DMS79 (cell line): ENCODE measurements at regions not wholly inside any gene's neighbourhood (a gene's known extent, or its start where the extent isn't known, plus 50 kb on each side); places are given as distances from the start of the nearest gene placed in this dataset.

Source experiments
- DNase-seq: peaks from one replicate; lab custom pipeline; 2025; lab: John Stamatoyannopoulos, UW

- DNase-seq: no peak
Measured at GRCh38 chr2:105621038-105621437, 123.7 kb upstream of the NCK2 start.

- no peak for DNase-seq
Measured at GRCh38 chr2:105618351-105618659, 126.4 kb upstream of the NCK2 start.

DNA sequence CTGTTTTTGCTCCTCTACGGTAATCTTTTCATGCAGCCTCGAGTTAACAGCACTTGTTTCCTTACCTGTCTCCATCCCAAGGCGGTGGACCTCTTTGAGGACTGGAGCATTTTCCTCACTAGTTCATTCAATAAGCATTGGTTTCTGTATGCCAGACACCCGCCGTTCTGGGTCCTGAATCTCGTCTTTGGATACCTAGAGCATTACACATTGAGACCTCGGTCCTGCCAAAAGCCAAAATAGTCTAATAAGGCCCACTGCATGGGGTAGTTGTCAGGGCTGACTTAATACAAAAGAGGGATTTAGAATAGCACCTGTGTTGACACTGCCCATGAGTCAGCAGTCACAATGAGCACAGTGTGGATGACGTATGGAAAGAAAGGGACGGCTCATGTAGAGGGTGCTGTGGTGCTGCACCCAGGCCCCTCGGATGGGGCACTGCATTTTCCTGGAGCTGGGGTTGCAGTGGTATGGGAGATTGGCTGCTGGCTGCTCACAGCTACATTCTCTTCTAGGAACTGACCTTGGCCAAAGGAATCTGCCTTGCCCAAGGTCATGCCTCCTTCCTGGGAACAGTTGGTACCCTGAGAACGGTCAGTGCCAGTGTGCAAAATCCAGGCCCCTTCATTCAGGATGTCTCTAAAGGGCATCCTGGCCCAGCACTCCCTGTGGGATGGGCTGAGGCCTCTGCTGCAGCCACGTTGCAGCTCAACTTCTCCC lies 126.9 kb upstream of the NCK2 start:
- DNase-seq: no peak

DNA sequence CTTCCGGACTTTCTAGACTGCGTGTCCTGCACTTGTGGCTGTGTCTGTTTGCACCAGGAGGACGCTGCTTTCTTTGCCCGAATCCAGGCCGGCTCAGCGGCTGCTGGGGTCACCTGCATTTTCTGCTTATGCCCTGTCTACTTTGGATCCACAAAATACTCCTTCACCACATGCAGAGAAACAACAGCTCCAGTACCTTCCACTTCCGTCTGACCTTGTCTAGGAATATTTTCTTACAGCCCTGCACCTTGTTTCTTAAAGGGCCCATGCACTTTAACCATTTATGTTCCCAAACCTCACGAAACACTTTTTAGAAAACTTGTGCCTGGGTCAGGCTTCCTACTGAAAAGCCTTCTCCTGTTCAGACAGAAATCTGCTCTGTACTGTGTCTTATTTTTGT lies 129.4 kb upstream of the NCK2 start:
- no peak for DNase-seq

DNA sequence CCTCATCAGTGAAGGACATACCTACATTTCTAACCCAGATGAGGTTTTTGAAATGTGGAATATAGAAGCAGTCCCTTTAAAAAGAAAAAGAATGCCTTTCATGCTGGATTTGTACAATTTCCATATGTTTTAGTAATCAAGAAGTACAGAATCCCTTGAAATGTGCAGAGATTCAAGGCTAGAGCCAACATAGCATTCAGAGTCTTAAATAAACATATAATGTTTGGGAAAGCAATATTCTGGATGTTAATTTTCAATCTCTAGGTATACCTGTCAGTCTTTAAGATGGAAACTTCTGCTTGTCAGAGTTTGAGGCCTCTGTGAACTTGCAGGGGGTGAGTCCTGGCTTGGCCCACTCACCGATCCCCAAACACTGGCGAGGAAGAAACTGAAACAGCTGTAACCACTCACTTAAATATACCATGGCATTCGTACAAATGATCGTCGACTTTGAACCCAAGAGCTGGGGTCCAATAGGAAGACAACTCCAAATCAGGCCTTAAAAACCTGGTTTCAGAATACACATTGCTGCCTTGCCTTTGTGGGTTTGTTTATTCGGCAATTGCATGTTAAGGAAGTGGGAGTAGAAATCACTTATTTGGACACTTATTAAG lies 132.8 kb upstream of the NCK2 start:
- no peak for DNase-seq

DNA sequence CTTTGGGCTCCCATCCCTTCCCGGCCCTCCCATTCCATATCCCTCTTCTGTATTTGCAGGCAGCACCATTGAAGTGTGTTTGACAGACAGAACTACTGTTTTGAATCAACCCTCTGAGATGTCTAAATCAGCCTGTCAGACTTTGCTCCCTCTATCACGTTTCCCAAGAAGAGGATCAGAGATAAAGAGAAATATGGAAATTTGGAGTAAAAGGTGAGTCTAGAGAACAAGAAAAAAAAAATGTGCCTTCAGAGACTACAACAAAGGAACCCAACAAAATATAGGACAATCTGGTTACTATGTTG lies 133.4 kb upstream of the NCK2 start:
- no peak for DNase-seq

GRCh38 chr2:105610576-105611332 lies 134.0 kb upstream of the NCK2 start:
- no peak for DNase-seq

DNA sequence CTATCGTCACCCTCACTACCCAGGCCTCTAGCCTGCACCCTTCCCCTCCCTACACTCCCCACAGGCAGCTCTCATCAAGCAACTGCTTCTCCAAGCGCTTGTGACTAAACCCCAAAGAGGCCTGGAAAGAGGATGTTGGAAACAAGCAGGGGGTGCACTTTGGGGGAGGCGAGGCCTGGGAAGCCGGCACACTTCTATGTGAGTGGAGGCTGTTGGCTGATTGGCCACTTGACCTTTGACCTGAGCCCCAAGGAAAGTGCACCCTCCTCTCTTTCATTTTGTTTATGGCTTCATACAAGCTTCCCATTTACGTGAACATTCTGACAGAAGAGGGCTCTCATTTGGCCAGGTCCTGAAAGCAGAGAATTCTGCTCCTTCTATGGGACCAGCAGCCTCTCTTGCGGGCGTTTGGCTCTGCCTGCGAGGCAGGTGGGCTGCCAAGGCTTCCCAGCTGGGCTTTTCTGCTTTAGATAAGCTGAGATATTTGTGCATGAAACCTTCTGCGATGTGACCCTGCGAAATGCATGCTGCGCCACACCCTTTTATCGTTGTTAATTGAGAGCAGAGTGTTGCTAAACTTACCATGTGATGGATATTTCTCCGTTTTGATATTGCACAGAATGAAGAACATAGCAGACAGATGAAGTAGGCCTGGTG lies 134.8 kb upstream of the NCK2 start:
- no peak for DNase-seq

DNA sequence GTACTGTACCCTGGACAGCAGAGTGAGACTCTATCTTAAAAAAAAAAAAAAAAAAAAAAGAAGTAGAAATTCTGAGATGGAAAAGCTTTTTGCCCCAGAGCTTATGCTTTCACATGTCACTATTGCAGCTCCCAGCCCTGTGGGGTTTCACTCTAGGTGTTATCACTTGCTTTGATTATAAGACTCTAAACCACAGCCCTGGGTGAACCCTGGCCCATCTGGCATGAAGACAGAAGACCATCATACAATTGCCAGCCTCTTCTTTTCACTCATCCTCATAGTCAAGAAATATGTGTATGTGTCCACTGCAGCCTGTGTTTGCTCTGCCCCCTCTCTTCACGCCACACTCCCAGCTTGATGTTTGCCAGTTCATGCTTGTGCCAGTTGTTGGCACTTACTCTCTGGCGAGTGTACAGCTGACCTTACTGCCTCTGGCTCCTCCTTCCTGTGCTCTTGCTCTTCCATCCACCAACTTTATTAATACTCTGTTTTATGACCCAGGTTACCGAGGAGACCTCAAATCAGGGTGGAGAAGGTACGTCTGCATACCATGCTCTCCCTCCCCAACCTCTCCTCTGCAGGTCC lies 136.7 kb upstream of the NCK2 start:
- no peak for DNase-seq

GRCh38 chr2:105606081-105606480 lies 138.6 kb upstream of the NCK2 start:
- no peak for DNase-seq

- DNase-seq: no peak
Measured at GRCh38 chr2:105604938-105605337, 139.8 kb upstream of the NCK2 start.

- DNase-seq: no peak
Measured at GRCh38 chr2:105600949-105601794, 143.5 kb upstream of the NCK2 start.

GRCh38 chr2:105600602-105600948 lies 144.1 kb upstream of the NCK2 start:
- DNase-seq: no peak

- DNase-seq: no peak
Measured at GRCh38 chr2:105600037-105600442, 144.7 kb upstream of the NCK2 start.

- DNase-seq: no peak
Measured at GRCh38 chr2:105598829-105599698, 145.6 kb upstream of the NCK2 start.

DNA sequence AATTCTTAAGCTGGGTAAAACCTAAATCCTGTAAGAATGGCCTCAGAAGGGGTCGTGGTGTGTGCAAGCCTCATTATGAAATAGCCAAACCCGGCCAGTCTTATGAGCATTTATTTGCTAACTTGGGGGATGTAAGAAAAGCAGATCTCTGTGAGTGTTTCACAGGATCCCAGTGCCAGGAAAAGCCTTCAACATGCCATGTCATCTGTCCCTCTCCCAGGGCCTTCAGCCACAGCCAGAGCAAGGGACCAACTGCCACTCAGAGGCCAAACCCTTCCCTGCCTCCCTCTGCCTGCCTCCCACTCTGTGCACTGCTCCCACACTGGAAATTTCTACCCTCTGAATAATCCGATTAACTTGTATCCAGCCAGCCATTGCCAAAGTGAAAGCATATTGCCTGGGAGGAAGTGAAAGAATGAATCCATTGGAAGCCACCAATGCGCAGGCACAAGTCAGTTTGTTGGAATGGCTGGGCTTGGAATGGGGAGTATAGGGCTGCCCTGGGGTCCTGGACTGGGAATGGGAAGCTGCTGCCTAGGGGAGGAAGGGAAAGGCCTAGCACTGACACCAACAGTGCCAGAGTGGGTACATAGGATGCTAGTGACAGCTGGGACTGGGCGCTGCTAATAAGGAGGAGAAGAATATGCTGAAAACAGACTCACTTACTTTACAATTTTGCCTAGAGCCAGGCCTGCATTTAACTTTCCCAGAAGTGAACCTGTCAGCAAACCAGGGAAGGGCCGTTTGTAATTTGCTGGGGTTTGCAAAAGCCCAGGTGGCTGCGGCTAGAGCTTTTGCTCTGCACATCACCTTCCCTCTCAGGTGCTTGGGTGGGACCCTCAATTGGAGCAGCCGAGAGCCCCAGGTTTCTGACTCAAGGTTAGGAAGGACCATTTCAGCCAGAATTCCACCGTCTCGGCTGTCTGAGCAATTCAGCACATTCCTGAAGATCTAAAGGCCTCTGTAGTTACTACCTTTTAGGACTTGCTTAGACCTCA lies 146.6 kb upstream of the NCK2 start:
- DNase-seq: no peak

DNA sequence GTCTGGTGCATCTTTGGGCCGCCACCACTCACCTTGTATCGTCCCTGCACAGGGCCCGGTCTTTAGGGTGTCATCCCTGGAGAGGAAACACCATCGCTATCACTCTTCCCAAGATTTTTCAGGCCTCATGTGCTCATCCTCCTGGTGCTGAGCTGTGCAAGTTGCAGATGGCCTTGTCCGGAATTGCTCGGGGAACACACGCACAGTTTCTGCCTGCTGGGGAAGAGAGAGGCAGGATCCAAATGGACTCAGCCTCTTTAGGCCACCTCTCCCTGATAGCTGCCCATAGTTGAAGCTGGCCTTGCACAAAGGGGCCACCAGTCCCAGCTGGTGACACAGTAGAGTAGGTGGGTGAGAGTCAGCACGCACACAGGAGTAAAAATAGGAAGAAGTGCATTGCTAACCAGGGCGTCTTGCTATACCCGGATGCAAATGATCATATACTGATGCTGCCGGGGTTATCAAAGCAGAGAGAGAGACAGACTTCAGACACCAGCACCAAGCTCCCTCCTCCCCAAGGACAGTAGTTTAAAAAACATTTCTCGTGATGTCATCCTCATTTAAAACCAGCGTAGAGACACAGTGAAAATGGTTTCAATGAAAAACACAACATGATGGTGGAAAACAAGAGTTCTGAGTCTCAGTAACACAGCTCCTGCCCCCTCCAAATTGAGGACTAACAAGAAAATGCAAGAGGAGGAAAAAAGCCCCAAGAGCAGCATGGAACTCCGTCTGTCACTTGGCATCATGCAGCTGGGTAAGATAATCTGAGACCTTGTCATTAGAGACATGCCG lies 147.5 kb upstream of the NCK2 start:
- no peak for DNase-seq

- DNase-seq: no peak
Measured at GRCh38 chr2:105596411-105596921, 148.2 kb upstream of the NCK2 start.

DNA sequence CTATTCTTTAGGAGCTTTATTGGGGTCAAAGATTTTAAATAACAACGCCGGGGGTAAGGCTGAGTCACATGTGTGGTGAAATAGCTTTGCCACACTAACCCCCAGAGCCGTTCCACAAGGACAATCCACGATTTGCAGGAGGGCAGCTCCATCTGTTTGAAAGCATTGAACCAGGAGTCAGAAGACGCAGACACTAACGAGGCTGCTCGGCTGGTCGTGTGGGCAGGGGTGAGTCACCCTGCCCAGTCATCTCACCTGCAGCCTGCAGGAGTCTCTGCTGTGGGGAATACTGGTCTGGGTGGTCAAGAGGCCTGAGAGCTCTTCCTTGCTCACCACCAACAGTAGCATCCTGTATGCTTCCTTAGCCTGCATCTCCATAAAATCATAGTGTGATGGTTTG lies 149.2 kb upstream of the NCK2 start:
- no peak for DNase-seq
